Tibial nerve (tissue), 4 donors: ENCODE measurements at regions not wholly inside any gene's neighbourhood (a gene's known extent, or its start where the extent isn't known, plus 50 kb on each side); places are given as distances from the start of the nearest gene placed in this dataset.

Source experiments
- DNase-seq, 2 donors: peaks; one replicate each; pipeline ENCODE4 v3.0.0-alpha.2; 2019; ENCODE audit warnings: low spot score in 2 of 2
- H3K27ac ChIP-seq, 4 donors: fragments of 200-600 bp; sonication (generic) in 3 of 4; one replicate each; pipeline ENCODE4 v1.5.1; 2017 to 2019; ENCODE audit warnings: mild to moderate bottlenecking in 1 of 4
- H3K27me3 ChIP-seq, 2 donors: fragments of 200-600 bp; sonication (generic) in 1 of 2; one replicate each; pipeline versions ENCODE4 v1.5.1 to v1.6.0; 2017 to 2019
- H3K36me3 ChIP-seq, 3 donors: fragments of 200-600 bp; sonication (generic); one replicate each; pipeline ENCODE4 v1.5.1; 2018 to 2019
- H3K4me1 ChIP-seq, 4 donors: fragments of 200-600 bp; sonication (generic) in 3 of 4; one replicate each; pipeline ENCODE4 v1.5.1; 2017 to 2019
- H3K4me3 ChIP-seq, 4 donors: fragments of 200-600 bp; sonication (generic) in 3 of 4; one replicate each; pipeline ENCODE4 v1.5.1; 2017 to 2019; ENCODE audit warnings: mild to moderate bottlenecking in 1 of 4, moderate library complexity in 1 of 4
- H3K9me3 ChIP-seq, 4 donors: fragments of 200-600 bp; sonication (generic) in 3 of 4; one replicate each; pipeline ENCODE4 v1.5.1; 2017 to 2019
- EP300 ChIP-seq, 2 donors: sonication (generic); formaldehyde crosslinking; IDR thresholded peaks; one replicate each; pipeline ENCODE4 v1.6.1; 2017; ENCODE audit warnings: antibody characterized with exemption in 2 of 2, mild to moderate bottlenecking in 1 of 2
- POLR2A ChIP-seq, 2 donors: fragments of 450-650 bp; IDR thresholded peaks; one replicate each; pipeline ENCODE4 v1.6.1; 2017; ENCODE audit warnings: antibody characterized with exemption in 2 of 2, mild to moderate bottlenecking in 2 of 2, moderate library complexity in 2 of 2
- WGBS, 2 donors: methylation state at CpG; one replicate each; pipeline ENCODE4 v1.1.5; 2018; 5-methylcytosine and 5-hydroxymethylcytosine counted together
- TF ChIP-seq, protein P1 (sequence below), 5 experiments: fragments of 200-600 bp in 3 of 5; fragments of 450-650 bp in 2 of 5; sonication (generic) in 3 of 5; IDR thresholded peaks; one replicate each; pipeline ENCODE4 v1.5.1; 2016 to 2019; ENCODE audit warnings: antibody characterized with exemption in 5 of 5, mild to moderate bottlenecking in 3 of 5, moderate library complexity in 2 of 5

DNA sequence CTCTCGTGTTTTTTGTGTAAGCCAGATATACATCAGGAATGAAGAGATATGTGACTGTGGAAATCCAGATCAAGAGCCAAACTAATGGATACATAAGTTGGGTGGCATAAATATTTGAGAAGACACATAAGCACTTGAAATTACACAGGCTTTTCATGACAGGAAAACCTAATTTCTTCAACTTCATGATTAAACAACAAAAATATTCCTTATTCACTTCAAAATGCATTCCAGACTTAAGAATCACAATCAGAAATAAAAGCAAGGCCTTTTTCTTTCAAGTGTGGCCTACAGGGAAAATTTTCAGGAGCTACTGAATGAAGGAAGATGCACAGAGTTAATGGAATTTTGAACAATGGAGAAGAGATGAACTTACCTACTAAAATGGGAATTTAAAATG is 515.6 kb downstream of the FOXG1 start:
- no peak overlapping the region for H3K27ac ChIP-seq
- no peaks in the 10 kb centered on the region for H3K36me3 ChIP-seq
- DNase-seq, result no peak
- H3K4me1 ChIP-seq, result no peaks in the 10 kb centered on the region
- H3K9me3 ChIP-seq, result no peaks in the 10 kb centered on the region
- TF ChIP-seq, protein P1, sequence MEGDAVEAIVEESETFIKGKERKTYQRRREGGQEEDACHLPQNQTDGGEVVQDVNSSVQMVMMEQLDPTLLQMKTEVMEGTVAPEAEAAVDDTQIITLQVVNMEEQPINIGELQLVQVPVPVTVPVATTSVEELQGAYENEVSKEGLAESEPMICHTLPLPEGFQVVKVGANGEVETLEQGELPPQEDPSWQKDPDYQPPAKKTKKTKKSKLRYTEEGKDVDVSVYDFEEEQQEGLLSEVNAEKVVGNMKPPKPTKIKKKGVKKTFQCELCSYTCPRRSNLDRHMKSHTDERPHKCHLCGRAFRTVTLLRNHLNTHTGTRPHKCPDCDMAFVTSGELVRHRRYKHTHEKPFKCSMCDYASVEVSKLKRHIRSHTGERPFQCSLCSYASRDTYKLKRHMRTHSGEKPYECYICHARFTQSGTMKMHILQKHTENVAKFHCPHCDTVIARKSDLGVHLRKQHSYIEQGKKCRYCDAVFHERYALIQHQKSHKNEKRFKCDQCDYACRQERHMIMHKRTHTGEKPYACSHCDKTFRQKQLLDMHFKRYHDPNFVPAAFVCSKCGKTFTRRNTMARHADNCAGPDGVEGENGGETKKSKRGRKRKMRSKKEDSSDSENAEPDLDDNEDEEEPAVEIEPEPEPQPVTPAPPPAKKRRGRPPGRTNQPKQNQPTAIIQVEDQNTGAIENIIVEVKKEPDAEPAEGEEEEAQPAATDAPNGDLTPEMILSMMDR (IDR thresholded peaks at IDR 0.05), result no peak
- TF ChIP-seq POLR2A (IDR thresholded peaks at IDR 0.05), result no peak
- no peak for TF ChIP-seq EP300 (IDR thresholded peaks at IDR 0.05)
- H3K27me3 ChIP-seq, result no peaks in the 10 kb centered on the region
- H3K4me3 ChIP-seq, result no peak overlapping the region
- 64 to 70% methylated on average over 1 of the region's 1 CpG for WGBS, 2 donors

DNA sequence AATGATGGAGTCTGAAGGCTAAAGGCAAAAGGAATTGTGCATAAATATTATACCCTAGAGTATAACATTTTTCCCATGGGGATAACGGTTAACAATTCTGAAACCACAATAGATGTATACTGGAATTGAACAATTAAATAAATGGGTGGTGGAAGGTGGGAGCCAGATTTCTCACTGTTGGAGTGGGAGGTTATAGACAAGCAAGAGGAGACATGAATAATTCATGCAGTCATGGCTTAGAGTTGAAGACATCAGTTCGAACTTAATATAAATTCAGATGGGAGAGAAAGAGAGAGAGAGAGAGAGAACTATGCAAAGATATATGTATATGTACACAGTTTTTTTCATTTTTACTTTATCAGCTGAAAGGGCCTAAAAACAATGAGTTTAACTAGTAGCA is 523.9 kb downstream of the FOXG1 start:
- Histone ChIP-seq H3K4me3 (no peak overlapping the region), H3K27ac (no peak overlapping the region), H3K4me1 (no peaks in the 10 kb centered on the region), H3K27me3 (no peaks in the 10 kb centered on the region), H3K9me3 (peaks cover 0 to 11% (median 0%) of the 10 kb centered on the region in 4 donors), H3K36me3 (no peaks in the 10 kb centered on the region)
- no peak for DNase-seq
- TF ChIP-seq EP300 (IDR thresholded peaks at IDR 0.05) (no peak), POLR2A (IDR thresholded peaks at IDR 0.05) (no peak)
- TF ChIP-seq, protein P1 (IDR thresholded peaks at IDR 0.05), result no peak
- 80 to 86% methylated on average over 2 of the region's 2 CpGs for WGBS, 2 donors

DNA sequence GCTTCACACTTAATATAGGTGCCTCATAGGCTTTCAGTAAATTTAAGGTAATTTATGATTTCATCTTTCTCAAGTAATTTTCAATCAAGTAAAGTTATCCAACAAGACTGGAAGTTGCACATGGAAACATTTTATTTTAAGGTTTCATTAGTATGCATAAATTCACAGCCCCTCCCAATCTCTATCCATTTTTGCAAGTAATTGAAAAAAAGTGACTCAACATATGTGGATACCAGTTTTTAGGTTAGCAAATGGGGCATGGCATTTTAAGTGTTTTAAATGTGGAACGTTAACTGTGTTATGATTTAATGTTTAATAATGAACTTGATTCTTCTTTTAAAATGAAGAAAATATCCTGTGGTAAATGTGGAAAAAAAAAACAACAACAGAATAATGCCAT is 532.8 kb downstream of the FOXG1 start:
- H3K4me3 ChIP-seq, result no peak overlapping the region
- H3K27me3 ChIP-seq, result no peaks in the 10 kb centered on the region
- peaks cover 0 to 9% (median 0%) of the 10 kb centered on the region in 4 donors for H3K9me3 ChIP-seq
- WGBS, 2 donors, result 71 to 82% methylated on average over 1 of the region's 1 CpG
- DNase-seq, result no peak
- H3K36me3 ChIP-seq, result no peaks in the 10 kb centered on the region
- no peaks in the 10 kb centered on the region for H3K4me1 ChIP-seq
- no peak overlapping the region for H3K27ac ChIP-seq
- TF ChIP-seq, protein P1 (IDR thresholded peaks at IDR 0.05), result no peak
- no peak for TF ChIP-seq EP300 (IDR thresholded peaks at IDR 0.05)
- TF ChIP-seq POLR2A (IDR thresholded peaks at IDR 0.05), result no peak

DNA sequence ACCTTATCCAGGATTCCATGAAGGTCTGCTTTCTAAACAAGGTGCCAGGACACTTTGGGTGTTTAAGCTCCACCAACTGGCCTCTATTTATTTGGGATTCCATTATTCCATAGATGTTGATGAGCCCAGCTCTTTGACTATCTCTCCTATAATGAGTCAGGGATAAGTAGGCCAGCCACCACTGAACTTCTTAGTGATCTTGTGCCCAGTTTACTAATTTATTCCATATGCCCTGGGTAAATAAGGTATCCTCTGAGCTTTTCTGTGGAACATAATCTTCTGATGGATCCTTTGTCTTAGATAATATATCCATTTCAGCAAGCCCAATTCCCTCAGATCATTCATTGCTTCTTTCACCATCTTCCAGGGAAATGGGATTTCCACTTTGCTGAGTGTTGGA is 535.0 kb downstream of the FOXG1 start:
- DNase-seq, result no peak
- Histone ChIP-seq H3K27me3 (no peaks in the 10 kb centered on the region), H3K27ac (no peak overlapping the region), H3K36me3 (no peaks in the 10 kb centered on the region), H3K4me3 (no peak overlapping the region), H3K9me3 (no peaks in the 10 kb centered on the region), H3K4me1 (no peaks in the 10 kb centered on the region)
- TF ChIP-seq, protein P1 (IDR thresholded peaks at IDR 0.05), result no peak
- TF ChIP-seq POLR2A (IDR thresholded peaks at IDR 0.05) (no peak), EP300 (IDR thresholded peaks at IDR 0.05) (no peak)

DNA sequence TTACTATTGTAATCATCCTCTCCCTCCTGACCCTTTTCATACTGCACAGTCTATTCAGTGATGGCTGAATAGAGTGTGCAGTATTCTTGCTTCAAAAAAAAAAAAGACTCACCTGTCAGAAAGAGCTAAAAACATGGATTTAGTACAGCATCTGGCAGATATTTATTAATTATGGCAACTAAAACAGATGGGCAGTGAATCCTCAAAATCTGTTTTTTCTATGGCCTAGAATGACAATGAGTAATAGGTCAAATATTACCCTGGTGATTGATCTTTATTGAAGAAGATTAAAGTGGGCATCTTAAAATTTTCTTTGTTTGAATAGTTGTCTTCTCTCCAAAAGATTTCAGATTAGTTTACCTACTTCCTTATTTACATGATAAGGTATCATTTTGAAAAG is 543.6 kb downstream of the FOXG1 start:
- TF ChIP-seq EP300 (IDR thresholded peaks at IDR 0.05), result no peak
- TF ChIP-seq, protein P1 (IDR thresholded peaks at IDR 0.05), result no peak
- TF ChIP-seq POLR2A (IDR thresholded peaks at IDR 0.05), result no peak
- no peak for DNase-seq
- H3K9me3 ChIP-seq, result no peaks in the 10 kb centered on the region
- no peak overlapping the region for H3K4me3 ChIP-seq
- no peaks in the 10 kb centered on the region for H3K4me1 ChIP-seq
- H3K36me3 ChIP-seq, result no peaks in the 10 kb centered on the region
- H3K27me3 ChIP-seq, result no peaks in the 10 kb centered on the region
- H3K27ac ChIP-seq, result no peak overlapping the region
